ENCODE measurements at regions not wholly inside any gene's neighbourhood (a gene's known extent, or its start where the extent isn't known, plus 50 kb on each side); places are given as distances from the start of the nearest gene placed in this dataset.

- TF ChIP-seq POLR2A (IDR thresholded peaks at IDR 0.05) (no peak), CTCF (IDR thresholded peaks at IDR 0.05) (no peak)
Measured at GRCh38 chr5:143682246-143682905, 129.6 kb upstream of the HMHB1 start.

Data from body of pancreas (tissue), 4 donors.